Coronary artery (tissue), 2 donors: ENCODE measurements at regions not wholly inside any gene's neighbourhood (a gene's known extent, or its start where the extent isn't known, plus 50 kb on each side); places are given as distances from the start of the nearest gene placed in this dataset.
"Not testable (repeated sequence)": the region's sequence is repeated elsewhere in the genome, so short reads cannot be mapped to it uniquely, and the experiment has no call there.

Source experiments
- DNase-seq: peaks from one replicate; pipeline ENCODE4 v3.0.0-alpha.2; 2017; ENCODE audit warnings: low spot score
- H3K27ac ChIP-seq, 2 donors: fragments of 200-600 bp; sonication (generic); one replicate each; pipeline ENCODE4 v1.5.1; 2016 to 2019
- H3K4me3 ChIP-seq: fragments of 200-600 bp; sonication (generic); 2 replicates; pipeline ENCODE4 v1.5.1; 2016; ENCODE audit warnings: mild to moderate bottlenecking, moderate library complexity
- TF ChIP-seq, protein P1 (sequence below): fragments of 200-600 bp; sonication (generic); IDR thresholded peaks from one replicate; pipeline ENCODE4 v1.5.1; 2019; ENCODE audit warnings: antibody characterized with exemption

DNA sequence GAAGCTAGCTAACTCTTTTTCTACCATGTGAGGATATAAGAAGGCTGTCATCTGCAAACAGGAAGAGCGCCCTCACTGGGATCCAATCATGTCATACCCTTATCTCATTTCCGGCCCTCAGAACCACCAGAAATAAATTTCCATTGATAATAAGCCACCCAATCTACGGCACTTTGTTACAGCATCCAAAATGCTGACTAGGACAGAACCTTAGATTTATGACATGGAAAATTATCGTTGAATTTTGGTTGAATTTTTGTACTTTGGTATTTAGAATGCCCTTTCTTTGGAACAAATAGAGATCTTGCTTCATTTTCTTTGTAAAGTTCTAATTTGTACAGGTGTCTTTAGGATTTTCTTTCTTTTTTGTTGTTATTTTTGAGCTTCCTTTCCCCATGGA, 53.3 kb upstream of the CYLC2 start:
- H3K4me3 ChIP-seq: no peak overlapping the region
- TF ChIP-seq, protein P1, sequence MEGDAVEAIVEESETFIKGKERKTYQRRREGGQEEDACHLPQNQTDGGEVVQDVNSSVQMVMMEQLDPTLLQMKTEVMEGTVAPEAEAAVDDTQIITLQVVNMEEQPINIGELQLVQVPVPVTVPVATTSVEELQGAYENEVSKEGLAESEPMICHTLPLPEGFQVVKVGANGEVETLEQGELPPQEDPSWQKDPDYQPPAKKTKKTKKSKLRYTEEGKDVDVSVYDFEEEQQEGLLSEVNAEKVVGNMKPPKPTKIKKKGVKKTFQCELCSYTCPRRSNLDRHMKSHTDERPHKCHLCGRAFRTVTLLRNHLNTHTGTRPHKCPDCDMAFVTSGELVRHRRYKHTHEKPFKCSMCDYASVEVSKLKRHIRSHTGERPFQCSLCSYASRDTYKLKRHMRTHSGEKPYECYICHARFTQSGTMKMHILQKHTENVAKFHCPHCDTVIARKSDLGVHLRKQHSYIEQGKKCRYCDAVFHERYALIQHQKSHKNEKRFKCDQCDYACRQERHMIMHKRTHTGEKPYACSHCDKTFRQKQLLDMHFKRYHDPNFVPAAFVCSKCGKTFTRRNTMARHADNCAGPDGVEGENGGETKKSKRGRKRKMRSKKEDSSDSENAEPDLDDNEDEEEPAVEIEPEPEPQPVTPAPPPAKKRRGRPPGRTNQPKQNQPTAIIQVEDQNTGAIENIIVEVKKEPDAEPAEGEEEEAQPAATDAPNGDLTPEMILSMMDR: no peak
- H3K27ac ChIP-seq: no peak overlapping the region
- DNase-seq: no peak

DNA sequence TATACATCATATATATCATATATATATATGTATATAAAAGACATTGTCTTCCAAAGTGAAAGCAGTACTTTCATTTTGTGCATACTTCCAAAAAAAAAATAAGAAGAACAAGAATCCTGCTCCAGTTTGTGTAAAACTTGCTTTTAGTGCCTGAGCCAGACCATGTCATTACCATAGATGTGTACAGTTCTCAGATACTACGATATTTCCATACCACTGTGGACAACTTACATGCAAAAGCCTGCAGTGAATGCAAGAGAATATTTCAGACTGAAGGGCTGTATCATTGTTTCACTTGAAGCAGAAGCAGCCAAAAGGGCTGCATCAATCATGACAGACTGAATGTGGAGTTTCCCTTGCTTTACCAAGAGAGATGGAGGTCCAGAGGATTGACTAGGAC, 72.6 kb upstream of the CYLC2 start:
- TF ChIP-seq, protein P1: no peak
- DNase-seq: no peak
- Histone ChIP-seq H3K4me3 (no peak overlapping the region), H3K27ac (no peak overlapping the region)

DNA sequence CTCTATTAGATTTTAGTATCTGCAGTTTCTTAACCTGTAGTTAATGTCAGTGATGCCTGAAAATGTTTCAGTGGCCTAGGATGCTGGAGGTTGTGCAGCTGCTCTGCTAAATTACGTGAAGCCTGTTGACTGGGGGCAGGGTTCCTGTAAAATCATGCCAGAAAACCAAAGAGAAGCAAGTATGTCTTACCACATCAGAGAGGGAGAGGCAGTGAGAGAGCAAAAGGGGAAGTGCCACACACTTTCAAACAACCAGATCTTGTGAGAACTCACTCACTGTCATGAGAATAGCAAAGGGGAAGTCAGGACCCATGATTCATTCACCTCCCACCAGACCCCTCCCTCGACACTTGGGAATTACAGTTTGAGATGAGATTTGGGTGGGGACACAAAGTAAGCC, 83.9 kb upstream of the CYLC2 start:
- no peak for DNase-seq
- TF ChIP-seq, protein P1: no peak
- no peak overlapping the region for H3K4me3 ChIP-seq
- no peak overlapping the region for H3K27ac ChIP-seq

DNA sequence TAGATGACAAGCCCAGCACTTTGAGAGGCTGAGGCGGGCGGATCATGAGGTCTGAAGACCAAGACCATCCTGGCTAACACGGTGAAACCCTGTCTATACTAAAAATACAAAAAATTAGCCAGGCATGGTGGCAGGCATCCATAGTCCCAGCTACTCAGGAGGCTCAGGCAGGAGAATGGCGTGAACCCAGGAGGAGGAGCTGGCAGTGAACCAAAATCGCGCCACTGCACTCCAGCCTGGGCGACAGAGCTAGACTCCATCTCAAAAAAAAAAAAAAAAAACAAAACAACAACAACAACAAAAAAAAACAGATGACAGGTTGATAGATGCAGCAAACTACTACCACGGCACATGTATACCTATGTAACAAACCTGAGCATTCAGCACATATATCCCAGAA, 89.3 kb upstream of the CYLC2 start:
- not testable (repeated sequence) for H3K27ac ChIP-seq, DNase-seq, H3K4me3 ChIP-seq

DNA sequence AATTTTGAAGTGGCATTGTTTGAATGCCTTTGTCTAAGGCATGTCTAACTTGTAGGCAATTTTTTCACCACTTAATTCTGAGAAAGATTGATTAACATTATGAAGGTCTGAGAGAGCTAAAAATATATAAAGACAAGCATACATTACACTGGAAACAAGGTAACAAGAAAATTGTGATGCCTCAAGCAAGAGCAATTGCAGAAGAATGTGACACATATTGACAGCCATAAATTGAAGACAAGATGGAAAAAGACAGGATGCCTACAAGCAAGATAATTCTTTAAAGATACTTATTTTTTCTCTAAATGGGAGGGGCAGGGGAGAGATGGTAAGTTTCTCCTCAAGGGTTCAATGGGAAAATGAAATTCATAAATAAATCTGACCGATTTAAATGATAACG, 103.1 kb upstream of the CYLC2 start:
- no peak overlapping the region for H3K4me3 ChIP-seq
- DNase-seq: no peak
- TF ChIP-seq, protein P1: no peak
- no peak overlapping the region for H3K27ac ChIP-seq

DNA sequence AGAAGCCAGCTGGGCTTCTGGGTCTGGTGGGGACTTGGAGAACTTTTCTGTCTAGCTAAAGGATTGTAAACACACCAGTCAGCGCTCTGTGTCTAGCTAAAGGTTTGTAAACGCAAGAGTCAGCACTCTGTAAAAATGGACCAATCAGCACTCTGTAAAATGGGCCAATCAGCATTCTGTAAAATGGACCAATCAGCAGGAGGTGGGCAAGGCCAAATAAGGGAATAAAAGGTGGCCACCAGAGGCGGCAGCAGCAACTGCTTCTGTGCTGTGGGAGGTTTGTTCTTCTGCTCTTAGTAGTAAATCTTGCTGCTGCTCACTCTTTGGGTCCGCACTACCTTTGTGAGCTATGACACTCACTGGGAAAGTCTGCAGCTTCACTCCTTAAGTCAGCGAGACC, 106.4 kb upstream of the CYLC2 start:
- H3K4me3 ChIP-seq, H3K27ac ChIP-seq, DNase-seq: not testable (repeated sequence)

DNA sequence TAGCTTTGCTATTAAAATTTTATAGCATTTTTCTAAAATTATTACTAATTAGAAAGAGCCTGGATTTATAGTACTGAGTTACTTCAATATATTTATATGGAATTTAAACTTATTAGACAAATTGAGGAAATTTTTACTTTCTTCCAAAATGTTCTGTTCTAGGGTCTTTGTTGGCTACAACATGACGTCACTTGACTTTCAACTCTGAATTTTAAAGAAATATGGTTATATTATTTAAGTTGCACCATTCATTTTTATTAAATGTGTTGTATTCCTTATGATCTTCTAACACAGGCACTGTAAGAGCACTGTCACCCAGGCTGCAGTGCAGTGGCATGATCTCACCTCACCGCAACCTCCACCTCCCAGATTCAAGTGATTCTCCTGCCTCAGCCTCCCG, 119.4 kb upstream of the CYLC2 start:
- TF ChIP-seq, protein P1: no peak
- Histone ChIP-seq H3K4me3 (no peak overlapping the region), H3K27ac (no peak overlapping the region)

DNA sequence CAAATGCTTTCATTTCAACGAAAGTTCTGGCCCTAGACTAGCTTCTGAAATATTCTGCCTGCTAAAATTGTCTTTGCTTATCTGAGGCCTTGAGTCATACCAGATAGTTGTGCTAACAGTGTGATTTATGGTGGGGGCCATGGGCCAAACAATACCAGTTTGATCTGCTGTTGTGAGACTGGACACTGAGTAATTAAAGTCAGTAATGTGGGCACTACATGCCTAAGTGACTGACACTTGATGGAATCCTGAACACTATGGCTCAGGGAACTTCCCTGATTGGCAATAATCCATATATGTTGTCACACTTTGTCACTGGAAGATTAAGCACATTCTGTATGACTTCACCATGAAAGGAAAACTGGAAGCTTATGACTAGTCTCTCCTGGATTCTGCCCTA, 127.6 kb upstream of the CYLC2 start:
- Histone ChIP-seq H3K27ac (no peak overlapping the region), H3K4me3 (no peak overlapping the region)
- TF ChIP-seq, protein P1: no peak
- DNase-seq: no peak

More for the DNA sequence above, 119.4 kb upstream of the CYLC2 start:
- no peak for DNase-seq
